SU-DHL-6 (cell line): ENCODE measurements at regions not wholly inside any gene's neighbourhood (a gene's known extent, or its start where the extent isn't known, plus 50 kb on each side); places are given as distances from the start of the nearest gene placed in this dataset.

ENCODE experiments used
- H2AFZ ChIP-seq: fragments of 200-600 bp; sonication (generic); 2 replicates; pipeline ENCODE4 v1.6.1; 2014; ENCODE audit warnings: low read depth, mild to moderate bottlenecking, moderate library complexity, mixed read lengths, antibody characterized with exemption, low read length; ENCODE audit not compliant: severe bottlenecking
- H3F3A ChIP-seq: fragments of 200-600 bp; shearing (Covaris generic); 2 replicates; pipeline ENCODE4 v1.6.0; 2016; ENCODE audit warnings: antibody characterized with exemption, mild to moderate bottlenecking; ENCODE audit not compliant: insufficient read depth
- H3K27ac ChIP-seq: fragments of 200-600 bp; sonication (generic); 2 replicates; pipeline ENCODE4 v1.5.1; 2016; ENCODE audit warnings: low read depth, mild to moderate bottlenecking, low read length, moderate library complexity, mixed read lengths
- H3K27me3 ChIP-seq: fragments of 200-600 bp; sonication (generic), shearing (Covaris generic); 2 replicates; pipeline ENCODE4 v1.6.0; 2014; ENCODE audit warnings: mild to moderate bottlenecking, low read length
- H3K36me3 ChIP-seq: fragments of 200-600 bp; sonication (generic); 2 replicates; pipeline ENCODE4 v1.6.1; 2014; ENCODE audit warnings: mild to moderate bottlenecking, low read length, mixed read lengths
- H3K4me2 ChIP-seq: fragments of 300-600, 200-600 bp; shearing (Covaris generic), sonication (generic); 2 replicates; pipeline ENCODE4 v1.6.0; 2014; ENCODE audit warnings: low read length, low read depth, mild to moderate bottlenecking; ENCODE audit not compliant: poor library complexity, severe bottlenecking
- H3K4me3 ChIP-seq: fragments of 200-600 bp; sonication (generic); 2 replicates; pipeline ENCODE4 v1.5.1; 2014; ENCODE audit warnings: antibody characterized with exemption, low read length, mild to moderate bottlenecking, mixed read lengths; ENCODE audit not compliant: insufficient read depth, poor library complexity, severe bottlenecking
- H3K79me2 ChIP-seq: fragments of 200-600 bp; sonication (generic); 2 replicates; pipeline ENCODE4 v1.6.1; 2014; ENCODE audit warnings: mild to moderate bottlenecking, low read length, moderate library complexity; ENCODE audit not compliant: insufficient read depth
- H3K9ac ChIP-seq: fragments of 200-600 bp; sonication (generic); 2 replicates; pipeline ENCODE4 v1.7.0; 2014; ENCODE audit warnings: mild to moderate bottlenecking, low read length
- H3K9me2 ChIP-seq: fragments of 200-600 bp; sonication (generic); replicated peaks from 2 replicates; pipeline ENCODE4 v1.6.1; 2014; ENCODE audit warnings: low read length; ENCODE audit not compliant: insufficient read depth
- H3K9me3 ChIP-seq: fragments of 200-600 bp; sonication (generic); 2 replicates; pipeline ENCODE4 v1.6.1; 2014; ENCODE audit warnings: low read length, mixed read lengths; ENCODE audit not compliant: insufficient read depth
- H4K20me1 ChIP-seq: fragments of 200-600 bp; sonication (generic); 2 replicates; pipeline ENCODE4 v1.6.1; 2014; ENCODE audit warnings: low read depth, mild to moderate bottlenecking, antibody characterized with exemption, low read length, moderate library complexity, mixed read lengths
- EZH2phosphoT487 ChIP-seq: fragments of 200-600 bp; sonication (generic), shearing (Covaris generic); conservative IDR thresholded peaks from 2 replicates; pipeline ENCODE4 v1.6.1; 2018; ENCODE audit warnings: mild to moderate bottlenecking, antibody characterized with exemption, low read length, moderate library complexity, mixed read lengths
- TF ChIP-seq, protein P1 (sequence below): fragments of 200-600 bp; sonication (generic); IDR thresholded peaks from one replicate; pipeline ENCODE4 v1.5.1; 2017; ENCODE audit warnings: antibody characterized with exemption, mild to moderate bottlenecking, low read length, moderate library complexity; ENCODE audit not compliant: insufficient read depth, poor library complexity, severe bottlenecking

DNA sequence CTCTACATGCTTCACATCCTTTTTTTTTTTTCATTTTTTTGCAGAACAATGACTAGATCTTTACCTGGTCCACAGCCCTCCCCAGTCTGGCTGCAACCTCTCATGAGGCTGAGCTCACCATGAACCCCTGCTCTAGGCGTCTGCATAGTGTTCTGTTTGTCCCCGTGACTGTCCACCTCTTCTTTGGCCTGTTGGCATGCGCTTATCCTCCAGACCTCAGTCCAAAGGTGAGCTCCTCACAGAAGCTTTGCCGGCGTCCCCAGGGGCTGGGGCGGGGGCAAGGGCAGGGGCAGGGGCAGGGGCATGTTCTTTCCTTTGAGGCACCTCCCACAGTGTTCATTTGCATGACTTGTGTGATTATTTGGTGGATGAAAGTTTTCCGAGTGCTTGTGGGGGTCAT lies 218.4 kb upstream of the ZNF32 start:
- H3F3A ChIP-seq = no peaks in the 10 kb centered on the region
- no peak overlapping the region for H2AFZ ChIP-seq
- H3K79me2 ChIP-seq = no peaks in the 10 kb centered on the region
- TF ChIP-seq EZH2phosphoT487 = no peak
- TF ChIP-seq, protein P1, sequence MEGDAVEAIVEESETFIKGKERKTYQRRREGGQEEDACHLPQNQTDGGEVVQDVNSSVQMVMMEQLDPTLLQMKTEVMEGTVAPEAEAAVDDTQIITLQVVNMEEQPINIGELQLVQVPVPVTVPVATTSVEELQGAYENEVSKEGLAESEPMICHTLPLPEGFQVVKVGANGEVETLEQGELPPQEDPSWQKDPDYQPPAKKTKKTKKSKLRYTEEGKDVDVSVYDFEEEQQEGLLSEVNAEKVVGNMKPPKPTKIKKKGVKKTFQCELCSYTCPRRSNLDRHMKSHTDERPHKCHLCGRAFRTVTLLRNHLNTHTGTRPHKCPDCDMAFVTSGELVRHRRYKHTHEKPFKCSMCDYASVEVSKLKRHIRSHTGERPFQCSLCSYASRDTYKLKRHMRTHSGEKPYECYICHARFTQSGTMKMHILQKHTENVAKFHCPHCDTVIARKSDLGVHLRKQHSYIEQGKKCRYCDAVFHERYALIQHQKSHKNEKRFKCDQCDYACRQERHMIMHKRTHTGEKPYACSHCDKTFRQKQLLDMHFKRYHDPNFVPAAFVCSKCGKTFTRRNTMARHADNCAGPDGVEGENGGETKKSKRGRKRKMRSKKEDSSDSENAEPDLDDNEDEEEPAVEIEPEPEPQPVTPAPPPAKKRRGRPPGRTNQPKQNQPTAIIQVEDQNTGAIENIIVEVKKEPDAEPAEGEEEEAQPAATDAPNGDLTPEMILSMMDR = no peak
- H3K27me3 ChIP-seq = no peaks in the 10 kb centered on the region
- no peak overlapping the region for H3K4me2 ChIP-seq
- no peaks in the 10 kb centered on the region for H3K36me3 ChIP-seq
- no peaks in the 10 kb centered on the region for H4K20me1 ChIP-seq
- H3K9ac ChIP-seq = no peak overlapping the region
- H3K9me2 ChIP-seq = no peaks in the 10 kb centered on the region
- no peak overlapping the region for H3K27ac ChIP-seq
- no peaks in the 10 kb centered on the region for H3K9me3 ChIP-seq
- no peak overlapping the region for H3K4me3 ChIP-seq

DNA sequence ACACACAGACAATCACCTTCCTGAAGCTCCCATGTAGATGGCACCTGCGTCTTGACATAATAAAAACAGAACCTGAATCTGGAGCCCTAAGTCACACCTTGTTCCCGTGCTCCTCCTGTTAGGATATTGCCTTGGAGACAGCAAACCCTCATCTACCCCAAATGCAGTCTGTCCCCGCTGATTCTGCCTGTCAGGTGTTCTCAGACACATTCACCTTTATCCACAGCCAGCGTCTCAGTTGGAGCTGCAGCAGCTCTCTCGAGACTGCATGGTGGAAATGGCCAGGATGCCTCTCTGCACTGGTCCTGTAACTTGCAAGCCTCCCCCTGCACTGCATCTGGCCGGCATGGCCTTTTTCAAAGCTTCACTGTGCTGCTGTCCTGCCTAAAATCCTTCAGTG lies 218.0 kb upstream of the ZNF32 start:
- H3K4me3 ChIP-seq = no peak overlapping the region
- no peak overlapping the region for H3K9ac ChIP-seq
- no peak for TF ChIP-seq EZH2phosphoT487
- TF ChIP-seq, protein P1 = no peak
- H3K36me3 ChIP-seq = no peaks in the 10 kb centered on the region
- H4K20me1 ChIP-seq = no peaks in the 10 kb centered on the region
- no peak overlapping the region for H2AFZ ChIP-seq
- no peak overlapping the region for H3K4me2 ChIP-seq
- no peaks in the 10 kb centered on the region for H3K79me2 ChIP-seq
- no peaks in the 10 kb centered on the region for H3F3A ChIP-seq
- no peaks in the 10 kb centered on the region for H3K9me3 ChIP-seq
- H3K9me2 ChIP-seq = no peaks in the 10 kb centered on the region
- no peak overlapping the region for H3K27ac ChIP-seq
- no peaks in the 10 kb centered on the region for H3K27me3 ChIP-seq

DNA sequence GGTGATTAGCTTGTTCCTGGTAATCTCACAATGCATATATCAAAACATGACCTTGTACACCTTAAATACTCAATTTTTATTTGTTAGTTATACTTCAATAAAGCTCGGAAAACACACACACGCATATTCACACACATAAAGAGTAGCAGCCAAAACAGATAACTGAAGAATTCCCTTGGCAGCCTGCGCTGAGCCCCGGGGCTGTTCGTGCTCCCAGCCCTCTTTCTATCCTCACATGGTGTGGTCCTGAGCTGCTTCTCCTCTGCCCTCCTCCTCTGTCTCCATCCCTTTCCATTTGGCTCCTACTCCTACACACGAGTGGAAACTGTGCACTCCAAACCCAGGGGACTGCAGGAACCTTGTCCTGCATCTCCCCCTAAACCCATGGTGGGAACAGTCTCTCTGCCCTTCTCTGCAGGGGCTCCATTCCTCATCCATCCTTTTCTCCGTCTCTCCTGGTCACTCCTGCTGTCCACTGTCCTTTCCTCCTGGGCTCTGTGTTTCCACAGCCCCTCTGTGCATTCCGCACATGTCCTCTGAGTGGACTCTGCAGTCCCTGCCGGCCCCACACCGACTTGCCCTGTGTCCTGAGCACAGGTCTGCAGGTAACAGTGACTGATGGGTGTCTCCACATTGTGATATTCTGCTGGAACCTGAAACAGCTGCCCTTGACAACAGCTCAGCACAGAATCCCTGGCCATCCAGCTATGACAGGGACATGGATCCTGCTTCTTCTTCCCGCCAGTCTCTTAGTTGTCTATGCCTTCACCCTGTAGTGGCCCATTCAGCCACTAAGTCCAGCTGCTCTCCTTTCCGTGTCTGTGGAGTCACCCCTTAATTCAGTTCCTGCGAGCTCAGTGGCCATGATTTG lies 216.8 kb upstream of the ZNF32 start:
- Histone ChIP-seq H3K9me3 (no peaks in the 10 kb centered on the region), H4K20me1 (no peaks in the 10 kb centered on the region), H3K36me3 (no peaks in the 10 kb centered on the region), H3K9ac (no peak overlapping the region), H3K4me3 (no peak overlapping the region), H3K27me3 (no peaks in the 10 kb centered on the region), H3K27ac (no peak overlapping the region), H3F3A (no peaks in the 10 kb centered on the region), H3K79me2 (no peaks in the 10 kb centered on the region), H3K9me2 (no peaks in the 10 kb centered on the region), H3K4me2 (no peak overlapping the region), H2AFZ (no peak overlapping the region)
- TF ChIP-seq, protein P1 = no peak
- no peak for TF ChIP-seq EZH2phosphoT487
